H1 (cell line): ENCODE measurements at regions not wholly inside any gene's neighbourhood (a gene's known extent, or its start where the extent isn't known, plus 50 kb on each side); places are given as distances from the start of the nearest gene placed in this dataset.

Experiments used
- KDM1A ChIP-seq: fragments of 200-600, 300-600 bp; sonication (generic); IDR thresholded peaks from 2 replicates; pipeline ENCODE4 v1.7.1; 2016; ENCODE audit warnings: mild to moderate bottlenecking, low read length, borderline replicate concordance
- SP4 ChIP-seq: IDR thresholded peaks from 2 replicates; pipeline ENCODE4 v1.6.1; 2012; ENCODE audit warnings: low read length, inconsistent platforms
- TF ChIP-seq, protein P1 (sequence below): IDR thresholded peaks from 2 replicates; pipeline ENCODE4 v1.6.1; 2011; ENCODE audit warnings: low read depth, mild to moderate bottlenecking, low read length; ENCODE audit not compliant: insufficient read depth
- TF ChIP-seq, protein P2 (sequence below): IDR thresholded peaks from 2 replicates; pipeline ENCODE4 v1.6.1; 2012; ENCODE audit warnings: inconsistent platforms

DNA sequence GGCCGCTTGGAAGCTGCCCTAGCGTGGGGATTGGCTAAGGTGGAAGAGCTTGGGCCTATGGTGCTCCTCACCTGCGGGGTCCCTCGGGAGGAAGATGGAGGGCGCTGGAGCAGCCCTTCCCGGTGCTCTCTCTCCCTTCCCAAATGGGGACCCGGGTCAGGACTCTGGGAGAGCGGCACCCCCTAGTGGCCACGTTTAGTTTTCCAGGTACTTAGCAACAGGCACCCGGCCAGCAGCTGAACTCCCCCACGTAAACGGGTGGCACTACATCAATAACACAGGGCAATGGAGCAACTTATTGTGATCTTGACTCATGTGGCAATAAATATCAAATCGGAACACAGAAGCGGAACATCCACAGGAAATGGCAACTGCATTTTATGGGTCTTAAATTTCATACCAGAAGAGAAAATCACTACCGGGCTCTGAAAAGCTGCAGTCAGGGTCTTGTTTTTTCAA, 316.6 kb downstream of the AGTPBP1 start (continued):
- TF ChIP-seq, protein P1, sequence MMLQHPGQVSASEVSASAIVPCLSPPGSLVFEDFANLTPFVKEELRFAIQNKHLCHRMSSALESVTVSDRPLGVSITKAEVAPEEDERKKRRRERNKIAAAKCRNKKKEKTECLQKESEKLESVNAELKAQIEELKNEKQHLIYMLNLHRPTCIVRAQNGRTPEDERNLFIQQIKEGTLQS: no peak
- TF ChIP-seq, protein P2, sequence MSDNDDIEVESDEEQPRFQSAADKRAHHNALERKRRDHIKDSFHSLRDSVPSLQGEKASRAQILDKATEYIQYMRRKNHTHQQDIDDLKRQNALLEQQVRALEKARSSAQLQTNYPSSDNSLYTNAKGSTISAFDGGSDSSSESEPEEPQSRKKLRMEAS: peak; percentile 45
- TF ChIP-seq SP4 (no peak), KDM1A (peak; percentile 71; the same call in 1 of the 2 replicates)
